ENCODE measurements at regions not wholly inside any gene's neighbourhood (a gene's known extent, or its start where the extent isn't known, plus 50 kb on each side); places are given as distances from the start of the nearest gene placed in this dataset.

DNA sequence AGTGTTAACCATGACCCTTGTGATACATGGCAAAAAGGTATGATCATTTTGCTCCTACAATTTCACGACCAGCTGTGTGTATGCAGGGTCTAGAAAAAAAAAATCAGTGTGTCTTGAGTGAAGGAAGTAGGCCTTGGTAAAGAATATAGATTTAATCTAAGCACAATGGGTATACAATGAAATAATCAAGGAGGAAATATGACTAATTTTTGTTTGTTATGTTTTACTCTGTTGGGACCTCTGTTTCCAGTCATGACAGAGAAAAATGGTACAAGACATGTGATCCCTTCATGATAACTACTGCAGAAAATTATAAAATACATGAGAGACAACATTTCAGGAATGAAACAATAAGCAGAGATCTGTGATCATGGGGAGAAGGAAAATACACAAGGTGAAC is 835.5 kb downstream of the PDHA2 start:
- DNase-seq (ENCODE audit: low read depth) = no peak

DNA sequence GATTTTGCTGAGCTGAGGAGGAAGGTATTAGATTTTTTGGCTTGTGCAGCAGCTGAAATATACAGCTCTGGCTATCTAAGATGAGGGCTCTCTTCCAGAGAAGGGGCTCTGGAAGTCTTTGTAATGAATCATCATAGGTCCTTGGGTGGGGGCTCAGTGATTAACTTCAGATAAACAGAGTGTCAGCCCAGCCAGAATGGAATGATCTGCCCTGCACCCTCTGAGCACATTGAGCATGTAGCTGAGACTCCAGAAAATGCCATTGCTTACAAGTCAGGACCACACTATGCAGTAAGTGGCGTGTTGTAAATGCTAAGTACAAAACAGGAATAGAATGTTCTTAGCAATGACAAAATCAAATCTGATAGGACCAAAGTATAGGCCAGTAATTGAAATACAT is 836.0 kb downstream of the PDHA2 start:
- no peak for DNase-seq (ENCODE audit: low read depth)

DNA sequence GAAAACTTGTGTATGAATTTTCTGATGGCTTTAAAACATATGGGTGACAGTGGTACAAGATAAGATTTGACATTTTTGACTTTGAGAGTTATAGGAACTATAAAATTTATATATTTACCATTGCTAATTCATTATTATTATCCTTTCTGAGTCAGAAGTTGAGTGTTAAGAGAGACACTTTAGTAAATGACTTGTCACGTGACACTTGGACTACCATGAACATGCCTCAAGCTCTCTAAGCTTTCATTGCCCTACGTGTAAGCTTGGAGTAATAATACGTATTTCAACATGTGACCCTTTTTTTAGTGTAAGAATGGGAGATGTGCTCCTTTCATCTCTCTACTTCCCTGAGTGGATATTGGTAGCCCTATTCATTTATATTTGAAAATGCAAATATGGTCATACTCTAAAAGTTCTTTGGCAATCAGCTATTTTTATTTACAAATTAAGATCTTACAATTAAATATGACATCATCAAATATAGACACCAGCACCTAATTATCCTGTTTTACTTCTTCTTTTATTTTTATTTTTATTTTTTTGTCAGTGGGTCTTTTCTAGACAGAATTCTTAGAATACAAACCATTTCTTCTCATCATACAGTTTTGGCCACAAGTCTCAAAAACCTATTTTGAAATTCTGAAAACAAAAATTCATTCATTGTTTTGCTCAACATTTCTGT is 837.0 kb downstream of the PDHA2 start:
- DNase-seq (ENCODE audit: low read depth) = no peak

DNA sequence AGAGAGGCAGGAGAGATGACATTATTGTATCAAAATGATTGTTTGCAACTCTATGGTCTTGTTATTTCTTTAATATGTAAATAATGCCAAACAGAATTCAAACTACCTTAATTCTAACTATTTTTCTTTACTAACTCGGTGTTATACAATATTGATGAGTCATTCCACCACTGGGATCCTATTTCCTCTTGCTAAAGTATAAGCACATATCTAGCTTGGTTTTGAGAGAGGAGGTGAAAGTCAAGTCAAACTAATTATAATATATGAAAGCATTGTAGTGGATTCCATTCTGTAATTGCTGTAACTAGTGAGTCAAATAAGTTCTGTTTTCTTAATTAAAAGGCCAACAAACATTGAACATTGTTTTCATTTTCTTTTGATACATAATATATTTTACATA is 837.6 kb downstream of the PDHA2 start:
- peak; percentile 64 for DNase-seq (ENCODE audit: low read depth)

DNA sequence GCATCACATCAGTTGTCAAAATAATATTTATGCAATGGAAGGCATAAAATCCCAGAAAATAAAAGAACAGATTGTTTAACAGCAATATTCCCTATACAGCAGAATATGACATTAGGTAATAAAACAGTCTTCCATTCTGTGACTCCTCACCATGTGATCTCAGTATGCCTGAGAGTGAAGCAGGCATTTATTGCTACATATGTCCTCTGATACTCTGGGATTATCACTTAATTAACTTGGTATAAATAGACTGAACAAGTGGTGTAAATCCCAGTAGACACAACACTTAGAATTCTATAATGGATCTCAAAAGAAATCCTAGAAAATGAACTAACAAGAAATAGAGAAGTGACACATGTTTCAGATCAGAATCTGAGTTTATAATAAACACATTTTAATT is 841.3 kb downstream of the PDHA2 start:
- DNase-seq (ENCODE audit: low read depth) = no peak

DNA sequence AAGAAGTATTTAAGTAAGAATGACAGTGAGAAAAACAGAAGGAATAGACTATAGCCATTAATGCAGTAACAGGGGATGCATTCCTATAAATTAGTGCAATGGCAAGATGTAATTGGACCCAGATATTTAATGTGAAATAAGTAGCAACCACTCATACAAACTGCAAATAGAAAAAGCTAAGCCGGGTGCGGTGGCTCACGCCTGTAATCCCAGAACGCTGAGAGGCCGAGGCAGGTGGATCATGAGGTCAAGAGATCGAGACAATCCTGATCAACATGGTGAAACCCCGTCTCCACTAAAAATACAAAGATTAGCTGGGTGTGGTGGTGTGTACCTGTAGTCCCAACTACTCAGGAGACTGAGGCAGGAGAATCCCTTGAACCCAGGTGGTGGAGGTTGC is 845.8 kb downstream of the PDHA2 start:
- no peak for DNase-seq (ENCODE audit: low read depth)

DNA sequence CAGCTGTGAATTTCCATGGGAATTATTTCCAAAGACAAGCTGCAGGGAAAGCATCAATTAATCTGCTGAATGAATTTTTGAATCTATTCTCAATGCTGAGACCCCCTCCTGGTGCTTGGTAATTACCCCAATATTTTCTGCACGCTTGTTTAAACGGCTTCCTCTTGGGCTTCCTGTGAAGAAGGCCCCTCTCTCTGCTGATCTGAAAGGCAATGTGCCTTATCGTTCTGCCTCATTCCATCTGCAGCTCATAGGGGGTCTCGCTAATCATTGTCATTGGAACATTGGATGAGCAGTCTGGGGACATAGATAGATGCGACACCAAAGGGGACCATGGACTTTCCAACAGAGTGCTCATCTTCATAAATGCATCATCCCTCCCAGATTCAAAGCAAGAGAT is 851.6 kb downstream of the PDHA2 start:
- no peak for DNase-seq (ENCODE audit: low read depth)

DNA sequence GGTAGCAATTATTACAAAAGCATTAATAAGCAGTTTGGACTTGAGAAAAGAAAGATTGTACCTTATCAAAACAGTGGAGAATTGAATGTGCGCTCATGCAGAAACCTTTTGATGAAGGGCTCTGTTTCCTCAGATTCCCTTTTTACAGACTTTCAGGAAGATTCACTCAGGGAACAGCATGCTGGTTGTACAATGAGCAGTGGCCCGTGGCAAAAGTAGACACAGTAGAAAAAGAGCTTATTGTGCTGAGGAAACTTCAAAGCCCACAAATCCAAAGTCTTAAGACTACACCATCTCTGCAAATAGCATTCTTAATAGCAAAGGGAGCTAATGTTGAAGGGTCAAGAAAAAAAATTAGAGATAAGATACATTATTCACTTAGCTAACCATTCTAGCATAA is 858.9 kb downstream of the PDHA2 start:
- no peak for DNase-seq (ENCODE audit: low read depth)

DNA sequence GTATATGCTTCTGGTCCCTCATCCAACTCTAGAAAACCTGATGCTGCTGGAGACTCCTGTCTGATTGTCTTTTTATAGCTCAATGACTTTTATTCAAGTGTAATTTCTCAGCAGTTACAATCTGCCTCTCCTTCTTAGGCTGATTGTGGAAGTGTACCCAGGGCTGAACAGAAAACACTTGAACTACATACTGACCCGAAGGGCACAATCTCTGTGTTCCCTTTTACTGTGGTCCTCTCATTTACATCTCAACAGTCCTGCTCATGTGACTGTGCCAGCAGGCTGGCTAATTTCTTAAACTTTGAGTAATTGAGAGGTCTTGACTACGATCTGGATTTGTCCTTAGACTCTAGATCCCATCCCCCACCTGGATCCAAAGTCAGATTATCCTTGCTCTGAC is 863.4 kb downstream of the PDHA2 start:
- DNase-seq (ENCODE audit: low read depth) = no peak

DNA sequence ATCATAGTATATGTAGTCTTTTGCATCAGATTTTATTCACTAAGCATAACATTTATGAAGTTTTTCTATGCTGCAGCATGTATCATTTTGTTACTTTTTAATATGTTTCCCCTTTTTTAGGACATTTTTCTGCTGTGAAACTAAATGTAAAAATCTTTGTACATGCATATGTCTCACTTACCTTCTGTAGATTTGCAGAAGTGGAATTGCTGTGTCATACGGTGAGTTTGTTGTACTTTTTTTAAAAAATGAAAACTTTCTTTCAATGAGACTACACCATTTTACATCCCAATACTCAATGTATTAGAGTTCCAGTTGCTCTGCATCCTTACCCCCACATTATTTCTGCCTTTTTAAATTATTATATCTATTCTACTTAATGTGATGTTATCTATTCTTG is 868.9 kb downstream of the PDHA2 start:
- no peak for DNase-seq (ENCODE audit: low read depth)

DNA sequence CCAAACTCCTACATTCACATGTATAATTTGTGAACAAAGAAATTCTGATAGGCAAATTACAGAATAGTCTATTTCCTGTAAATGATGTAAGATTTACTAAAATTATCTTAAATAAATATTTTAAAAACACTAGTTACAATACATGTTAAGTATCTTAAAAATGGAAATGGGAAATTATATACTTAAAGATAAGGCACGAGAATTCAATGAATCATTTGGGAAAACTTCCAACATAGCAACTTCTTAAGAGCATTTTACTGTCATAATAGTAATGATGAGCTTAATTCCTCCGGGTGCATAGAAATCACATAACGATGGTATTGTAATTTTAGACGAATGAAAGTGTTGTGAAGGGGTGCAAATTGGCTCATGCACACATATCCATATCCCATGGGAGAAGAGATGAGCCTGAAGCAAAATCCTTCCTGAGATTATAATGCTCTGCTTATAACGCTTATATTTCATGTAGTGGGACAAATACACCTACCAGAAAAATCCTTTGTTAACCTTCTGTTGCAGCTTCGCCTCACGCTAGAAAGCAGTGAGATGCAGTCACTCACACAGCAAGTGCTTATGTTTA is 873.5 kb downstream of the PDHA2 start:
- DNase-seq (ENCODE audit: low read depth) = no peak

DNA sequence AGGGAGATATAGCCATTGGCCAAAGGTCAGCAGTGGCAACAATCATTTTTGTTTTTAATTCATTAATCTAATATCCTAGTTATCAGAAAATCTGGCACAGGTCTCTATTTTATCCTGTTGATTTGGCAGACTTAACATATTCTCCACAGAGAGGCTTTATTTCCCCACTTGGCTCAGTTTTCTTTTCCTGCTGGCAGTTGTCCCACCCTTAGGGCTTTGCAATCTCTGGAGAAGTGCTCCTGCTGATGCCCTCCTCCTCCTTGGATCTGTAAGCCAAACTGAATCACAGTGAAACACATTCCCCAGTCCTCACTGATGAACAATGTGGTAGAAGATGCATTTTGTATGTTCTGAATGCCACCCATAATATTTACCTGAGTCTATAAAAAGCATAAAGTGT is 889.7 kb downstream of the PDHA2 start:
- no peak for DNase-seq (ENCODE audit: low read depth)

DNA sequence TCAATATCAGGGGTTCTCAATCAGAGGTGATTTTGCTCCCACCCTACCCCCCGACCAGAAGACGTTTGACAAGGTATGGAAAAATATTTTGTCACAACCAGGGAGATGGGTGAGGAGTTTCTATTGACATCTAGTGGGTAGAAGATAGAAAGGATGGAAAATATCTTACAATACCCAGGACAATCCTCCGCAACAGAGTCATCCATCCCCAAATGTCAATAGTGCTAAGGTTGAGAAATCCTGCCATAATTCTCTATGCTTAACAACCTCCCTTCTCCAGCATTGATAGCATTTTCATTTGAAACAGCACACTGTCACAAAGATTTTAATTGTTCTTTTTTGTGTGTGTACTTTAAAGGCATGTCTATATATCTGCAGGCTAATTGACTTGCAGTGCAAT is 890.5 kb downstream of the PDHA2 start:
- DNase-seq (ENCODE audit: low read depth) = no peak

DNA sequence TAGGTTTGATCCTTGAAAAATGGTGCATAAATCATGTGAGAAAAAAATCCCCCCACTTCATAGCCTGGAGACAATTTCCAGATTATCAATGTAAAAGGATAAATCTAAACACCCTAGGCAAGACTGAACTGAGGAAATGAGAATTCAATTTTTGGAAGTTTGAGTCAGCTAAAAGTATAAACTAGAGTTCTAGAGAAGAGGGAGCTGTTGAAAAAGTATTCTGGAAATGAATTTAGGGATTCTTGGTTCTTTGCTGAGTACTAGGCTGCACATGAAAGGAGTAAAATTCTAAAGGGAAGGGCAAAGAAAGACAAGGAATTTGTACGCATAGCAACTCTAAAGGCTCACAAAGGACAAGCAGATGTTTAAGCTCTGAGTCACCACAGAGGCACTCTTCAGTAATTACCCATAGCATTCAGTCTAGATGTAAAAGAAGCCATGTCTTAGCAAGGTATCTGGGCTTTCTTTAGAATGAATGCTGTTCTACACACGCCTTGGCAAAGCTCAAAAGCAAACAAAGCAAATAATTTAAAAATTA is 896.5 kb downstream of the PDHA2 start:
- DNase-seq (ENCODE audit: low read depth) = peak; percentile 84

DNA sequence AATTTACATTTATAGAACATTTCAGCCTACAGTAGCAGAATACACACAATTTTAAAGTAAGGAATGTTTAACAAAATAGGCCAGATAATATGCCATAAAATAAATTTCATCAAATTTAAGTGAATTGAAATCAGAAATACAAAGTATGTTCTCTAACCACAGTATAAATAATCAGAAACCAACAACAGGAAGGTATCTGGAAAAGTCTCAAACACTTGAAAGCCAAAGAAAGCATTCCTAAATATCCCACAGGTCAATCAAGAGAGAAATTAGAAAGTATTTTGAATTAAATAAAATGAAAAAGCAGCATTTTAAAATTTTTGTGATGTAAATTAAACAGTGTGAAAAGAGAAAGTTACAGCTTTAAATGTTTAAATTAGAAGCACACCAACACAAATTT is 899.2 kb downstream of the PDHA2 start:
- no peak for DNase-seq (ENCODE audit: low read depth)

DNA sequence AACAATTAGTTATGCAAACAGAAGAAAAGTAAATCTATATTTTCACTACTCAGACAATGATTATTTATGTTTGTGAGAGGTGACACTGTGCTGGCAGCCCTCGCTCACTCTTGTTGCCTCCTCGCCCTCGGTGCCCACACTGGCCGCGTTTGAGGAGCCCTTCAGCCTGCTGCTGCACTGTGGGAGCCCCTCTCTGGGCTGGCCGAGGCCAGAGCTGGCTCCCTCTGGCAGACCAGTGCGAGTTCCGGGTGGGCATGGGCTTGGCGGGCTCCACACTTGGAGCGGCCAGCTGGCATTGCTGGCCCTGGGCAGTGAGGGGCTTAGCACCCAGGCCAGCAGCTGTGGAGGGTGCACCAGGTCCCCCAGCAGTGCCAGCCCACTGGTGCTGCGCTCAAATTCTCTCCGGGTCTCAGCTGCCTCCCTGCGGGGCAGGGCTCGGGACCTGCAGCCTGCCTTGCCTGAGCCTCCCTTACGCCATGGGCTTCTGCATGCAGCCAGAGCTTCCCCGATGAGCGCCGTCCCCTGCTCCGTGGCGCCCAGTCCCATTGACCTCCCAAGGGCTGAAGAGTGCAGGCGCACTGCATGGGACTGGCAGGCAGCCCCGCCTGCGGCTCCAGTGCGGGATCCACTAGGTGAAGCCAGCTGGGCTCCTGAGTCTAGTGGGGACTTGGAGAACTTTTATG is 902.6 kb downstream of the PDHA2 start:
- no peak for DNase-seq (ENCODE audit: low read depth)

DNA sequence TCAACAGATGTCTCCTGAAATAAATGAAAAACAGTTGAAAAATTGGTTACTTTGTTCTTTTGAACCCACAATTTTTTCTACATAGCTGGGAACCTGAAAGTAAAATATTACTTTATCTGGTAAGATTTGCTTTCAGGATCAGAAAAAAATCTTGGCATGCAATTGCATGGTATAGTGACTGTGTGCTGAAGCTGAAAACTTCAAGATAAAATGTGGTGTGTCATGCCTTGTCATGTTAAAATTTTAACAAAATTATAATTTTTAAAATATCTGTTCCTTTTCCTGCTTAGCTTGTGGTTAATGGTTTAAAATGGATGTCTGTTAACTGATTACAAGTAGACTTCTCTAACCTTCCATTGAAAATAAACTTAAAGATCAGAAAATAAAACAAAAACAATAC is 904.8 kb downstream of the PDHA2 start:
- DNase-seq (ENCODE audit: low read depth) = no peak

DNA sequence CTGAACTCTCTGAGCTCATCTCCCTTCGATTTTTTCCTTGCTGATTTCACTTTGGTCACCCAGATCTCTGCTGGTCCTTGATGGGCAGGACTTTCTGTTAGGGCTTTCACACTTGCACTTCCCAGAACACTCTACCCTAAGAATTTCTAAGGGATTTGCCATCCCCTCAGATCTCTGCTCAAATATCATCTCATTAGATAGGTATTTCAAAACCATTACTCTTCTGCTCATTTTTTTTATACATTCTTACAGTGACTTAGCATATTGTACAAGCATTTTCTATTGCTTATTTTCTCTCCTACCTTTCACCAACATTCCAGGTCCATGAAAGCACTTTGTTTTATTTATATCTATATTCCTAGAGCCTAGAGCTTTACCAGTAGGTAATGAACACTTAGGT is 913.3 kb downstream of the PDHA2 start:
- DNase-seq (ENCODE audit: low read depth) = no peak

DNA sequence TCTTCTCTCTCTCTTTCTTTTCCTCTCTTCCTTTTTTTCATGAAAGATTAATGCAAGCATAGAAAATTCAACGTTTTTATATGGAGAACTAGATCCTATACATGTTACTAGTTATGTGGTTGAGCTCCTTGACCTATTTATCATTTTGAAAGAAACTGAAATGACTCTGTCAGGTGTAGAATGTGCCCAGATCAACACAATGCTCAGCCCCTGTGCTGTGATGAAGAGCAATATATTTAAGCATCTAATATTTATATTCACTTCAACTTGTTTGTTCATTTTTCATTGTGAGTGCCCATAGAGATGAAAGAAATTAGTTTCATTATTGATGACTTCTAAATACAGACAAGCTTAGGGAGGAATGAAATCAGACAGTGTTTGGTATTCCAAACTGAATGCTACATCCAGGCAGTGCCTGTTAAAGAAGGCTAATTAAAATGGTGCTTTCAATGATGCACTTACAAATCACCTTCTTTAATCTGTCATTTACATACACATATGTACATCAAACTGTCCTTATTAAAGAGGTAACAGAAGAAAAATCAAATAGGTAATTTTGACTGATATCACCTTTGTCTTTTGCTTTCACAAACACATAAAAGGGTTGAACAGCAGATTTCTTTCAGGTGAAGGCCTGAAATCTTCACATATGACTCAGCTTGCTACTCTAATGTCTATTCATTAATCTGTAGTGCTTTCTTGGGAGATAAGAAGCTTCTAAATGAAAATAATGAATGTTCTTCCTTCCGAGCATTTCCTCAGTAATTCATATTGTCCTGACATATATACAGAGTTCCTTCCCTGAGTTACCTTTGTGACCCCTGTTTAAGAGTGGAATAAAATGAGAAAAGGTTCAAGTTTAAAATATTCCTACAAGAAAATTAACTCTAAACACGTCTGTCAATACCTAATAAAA is 915.9 kb downstream of the PDHA2 start:
- DNase-seq (ENCODE audit: low read depth) = no peak

DNA sequence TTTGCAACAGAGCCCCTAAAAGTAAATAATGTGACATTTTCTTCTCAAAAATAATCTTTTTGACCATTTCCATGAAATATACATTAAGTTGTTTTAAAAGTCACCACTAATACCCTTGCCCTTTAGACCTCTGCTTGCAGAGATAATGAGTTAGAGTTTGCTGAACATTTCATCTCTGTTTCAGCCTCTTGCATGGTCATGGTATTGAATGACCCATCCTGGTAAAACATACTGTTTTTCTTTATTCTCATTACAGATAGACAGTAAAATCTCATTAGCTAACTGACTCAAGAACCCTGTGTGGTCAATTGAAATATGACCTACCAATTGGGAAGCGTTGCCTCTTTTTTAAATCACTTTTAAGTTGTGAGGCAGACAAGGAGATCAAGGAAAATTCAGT is 916.7 kb downstream of the PDHA2 start:
- DNase-seq (ENCODE audit: low read depth) = no peak

DNA sequence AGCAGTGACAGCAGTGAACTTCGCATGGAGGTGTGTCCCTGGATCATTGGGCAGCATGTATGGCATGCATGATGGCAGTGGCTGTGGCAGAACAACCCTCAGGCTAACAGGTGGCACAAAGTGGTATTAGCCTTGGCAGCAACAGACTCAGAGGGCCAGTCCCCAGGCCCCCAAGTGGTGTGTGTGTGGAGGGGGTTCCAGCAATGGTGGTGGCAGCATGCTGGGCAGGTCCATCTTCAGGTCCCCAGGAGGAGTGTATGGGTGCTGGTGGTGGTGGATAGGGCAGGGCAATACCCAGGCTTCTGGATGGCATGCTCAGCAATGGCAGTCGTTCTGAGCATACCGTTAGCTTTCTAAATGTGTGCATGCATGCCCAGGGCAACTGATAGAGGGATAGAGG is 923.7 kb downstream of the PDHA2 start:
- DNase-seq (ENCODE audit: low read depth) = no peak

DNA sequence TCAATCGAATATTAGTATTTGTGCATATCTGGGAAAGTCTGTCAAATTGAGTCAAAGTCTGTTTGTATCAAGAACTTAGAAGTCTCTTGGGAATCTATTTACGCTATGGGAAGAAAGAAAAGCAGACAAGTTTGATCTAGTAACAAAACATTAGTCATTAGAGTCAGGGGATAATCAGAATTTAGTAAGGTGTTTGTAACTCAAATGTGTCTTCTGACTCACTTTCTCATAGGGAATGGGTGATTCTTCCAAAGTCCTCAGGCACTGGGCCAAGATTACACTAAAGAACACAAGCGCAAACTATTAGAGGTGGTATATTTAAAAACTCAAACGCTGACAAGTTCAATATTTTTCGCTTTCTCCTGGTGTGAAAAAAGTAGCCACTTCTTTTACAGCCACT is 926.5 kb downstream of the PDHA2 start:
- peak; percentile 5 for DNase-seq (ENCODE audit: low read depth)

Data from LHCN-M2 (cell line).